ENCODE measurements at regions not wholly inside any gene's neighbourhood (a gene's known extent, or its start where the extent isn't known, plus 50 kb on each side); places are given as distances from the start of the nearest gene placed in this dataset.
A peak's percentile ranks its signal among the peaks of the same experiment; 100 is the strongest.

- Histone ChIP-seq H2AFZ (ENCODE audit: low read depth, low read length) (no peak overlapping the region), H3K79me2 (ENCODE audit: control insufficient read depth, insufficient read depth, low read length) (no peaks in the 10 kb centered on the region), H3K4me3 (no peak overlapping the region), H3K27me3 (ENCODE audit: control insufficient read depth in 2 of 2, insufficient read depth in 2 of 2, low read length in 2 of 2) (peaks cover 9 to 28% of the 10 kb centered on the region in 2 experiments; a peak in 4 of 5 replicates), H3K9me1 (ENCODE audit: control insufficient read depth, insufficient read depth, low read length) (no peaks in the 10 kb centered on the region), H3K9me3 (replicated peaks; ENCODE audit: control insufficient read depth, insufficient read depth, low read depth, low read length) (no peaks in the 10 kb centered on the region), H3K4me1 (replicated peaks in 1 of 2; ENCODE audit: control insufficient read depth in 2 of 2, insufficient read depth in 2 of 2, low read length in 2 of 2) (no peaks in the 10 kb centered on the region), H3K36me3 (ENCODE audit: control insufficient read depth, insufficient read depth, low read length) (no peaks in the 10 kb centered on the region), H4K20me1 (replicated peaks; ENCODE audit: control insufficient read depth, insufficient read depth, low read length) (0 out of 2 replicates have a peak, but pooled peaks cover 6% of the 10 kb centered on the region), H3K9ac (ENCODE audit: insufficient read depth in 1 of 2, low read depth in 2 of 2, low read length in 2 of 2) (no peak overlapping the region), H3K27ac (ENCODE audit: extremely low read depth, low read depth, low read length) (no peak overlapping the region), H3K4me2 (ENCODE audit: insufficient read depth, low read length) (0 out of 2 replicates have a peak overlapping the region, but pooled peaks have one; percentile 20)
- ATAC-seq: peak; percentile 91
- peak; percentile 41 to 79 (median 68) for DNase-seq (ENCODE audit: extremely low read depth in 1 of 4, low spot score in 3 of 4)
- in situ Hi-C loops (cut with MboI): no loop called here
- CTCF ChIA-PET (ENCODE audit: low intra/inter-chr PET ratio): no interaction called here
- no peak for TF ChIP-seq CREB1 (IDR thresholded peaks at IDR 0.05)
- no peak for TF ChIP-seq CREB1 (CRISPR knock-in tag; IDR thresholded peaks at IDR 0.05)
- no peak for TF ChIP-seq ZNF778 (CRISPR knock-in tag; IDR thresholded peaks at IDR 0.05)
- peak; percentile 61 for TF ChIP-seq USF2 (CRISPR knock-in tag; IDR thresholded peaks at IDR 0.05)
- TF ChIP-seq TAL1 (IDR thresholded peaks at IDR 0.05): no peak
- no peak for TF ChIP-seq ZNF77 (CRISPR knock-in tag; IDR thresholded peaks at IDR 0.05)
- TF ChIP-seq USF1 (CRISPR knock-in tag; IDR thresholded peaks at IDR 0.05): peak; percentile 24; the same call in 1 of the 2 replicates
- 0 out of 2 replicates have a peak, but pooled peaks have one; percentile 26 for TF ChIP-seq RAD51 (IDR thresholded peaks at IDR 0.05; ENCODE audit: borderline replicate concordance, low read depth)
- no peak for TF ChIP-seq AFF4 (CRISPR knock-in tag; IDR thresholded peaks at IDR 0.05)
- TF ChIP-seq BHLHE40 (IDR thresholded peaks at IDR 0.05; ENCODE audit: low read length): 0 out of 2 replicates have a peak, but pooled peaks have one; percentile 41
- no peak for TF ChIP-seq ZSCAN32 (CRISPR knock-in tag; IDR thresholded peaks at IDR 0.05)
- no peak for TF ChIP-seq NR2C2 (CRISPR knock-in tag; IDR thresholded peaks at IDR 0.05)
- TF ChIP-seq NR2C2 (tag; IDR thresholded peaks at IDR 0.05): peak; percentile 18; the same call in 1 of the 2 replicates
- TF ChIP-seq CTCF (IDR thresholded peaks at IDR 0.05 in 2 of 3, conservative IDR thresholded peaks at IDR 0.05 in 1 of 3; ENCODE audit: insufficient read depth in 2 of 3, low read depth in 1 of 3, low read length in 3 of 3): peak in 1 of 3 experiments; percentile 35; a peak in 2 of 6 replicates
- no TSS peak for BruUV-seq (replicated peaks)
- intact Hi-C loops (cut with micrococcal nuclease): no loop called here
- peak; percentile 15 for FAIRE-seq
- POLR2A ChIA-PET: interaction anchor here (0.7 kb wide), 1 partner anchor 10 kb away, joined by 3 read pairs; no protein-coding TSS in a partner anchor
- WGBS (ENCODE audit: insufficient coverage, low coverage, missing lambda C conversion rate): 3% methylated on average over 17 of the region's 17 CpGs
These were observed 156.7 kb upstream of the LRFN2 start for GRCh38 chr6:40743690-40744446.
